GM12891 (cell line): ENCODE measurements at regions not wholly inside any gene's neighbourhood (a gene's known extent, or its start where the extent isn't known, plus 50 kb on each side); places are given as distances from the start of the nearest gene placed in this dataset.

ENCODE experiments used
- POLR2A ChIP-seq: IDR thresholded peaks from 2 replicates; pipeline ENCODE4 v1.6.1; 2011; ENCODE audit warnings: low read depth, low read length, control low read depth
- POLR2AphosphoS5 ChIP-seq: IDR thresholded peaks from 2 replicates; pipeline ENCODE4 v1.6.1; 2011; ENCODE audit warnings: low read depth, low read length, control low read depth
- SPI1 ChIP-seq: IDR thresholded peaks from 2 replicates; pipeline ENCODE4 v1.6.1; 2011; ENCODE audit warnings: low read depth, low read length, control low read depth
- TAF1 ChIP-seq: IDR thresholded peaks from 2 replicates; pipeline ENCODE4 v1.6.1; 2011; ENCODE audit warnings: low read depth, low read length, control low read depth

DNA sequence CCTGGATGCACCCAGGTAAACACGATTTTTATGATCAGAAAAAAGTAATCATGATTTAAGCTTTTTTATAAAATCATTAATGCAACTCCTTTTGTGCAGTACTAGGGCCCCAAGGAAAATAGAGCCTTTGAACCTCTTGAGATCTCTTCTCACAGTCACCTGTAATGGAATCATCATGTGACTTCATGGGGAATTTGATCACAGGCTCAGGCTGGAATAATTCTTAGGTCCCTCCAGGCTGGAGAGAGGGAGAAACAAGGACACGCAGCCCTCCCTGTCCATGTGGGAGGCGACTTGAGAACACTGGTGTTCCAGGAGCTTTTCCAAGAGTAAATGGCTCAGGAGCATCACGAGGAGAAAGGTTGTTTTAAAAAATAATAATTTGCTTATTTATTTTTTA lies 156.1 kb downstream of the NUFIP1 start:
- TF ChIP-seq POLR2A, result no peak
- TF ChIP-seq POLR2AphosphoS5, result no peak
- no peak for TF ChIP-seq TAF1
- no peak for TF ChIP-seq SPI1
